HepG2 (cell line): ENCODE measurements at regions not wholly inside any gene's neighbourhood (a gene's known extent, or its start where the extent isn't known, plus 50 kb on each side); places are given as distances from the start of the nearest gene placed in this dataset.

ENCODE experiments used
- ATAC-seq: fragments of 200-7000 bp; cut with Tn5 transposase; 3 replicates; pipeline ENCODE4 v1.9.1; 2020; ENCODE audit warnings: mild to moderate bottlenecking, moderate library complexity
- BruUV-seq: library from RNA; stranded (reverse); fragments of 400-500 nt; replicated peaks from 2 replicates; lab custom pipeline; 2021; lab: Mats Ljungman, UMichigan
- CTCF ChIA-PET: fragments of 300-600 bp; formaldehyde crosslinking; extraction: SDS; loops from one replicate; lab custom pipeline; 2021; ENCODE audit warnings: low total read pairs, inconsistent platforms, low intra/inter-chr PET ratio; lab: Yijun Ruan, JAX
- POLR2A ChIA-PET: fragments of 350-600 bp; sonication (Branson Sonifier 250); formaldehyde crosslinking; loops from one replicate; lab custom pipeline; 2020; ENCODE audit warnings: antibody characterized with exemption, inconsistent platforms; lab: Yijun Ruan, JAX
- DNase-seq: peaks from one replicate; pipeline ENCODE4 v3.0.0-alpha.2; 2015; ENCODE audit warnings: low spot score
- FAIRE-seq: peaks from 3 replicates; lab custom pipeline; 2011; peaks lifted over from hg19 to GRCh38; lab: Jason Lieb, UNC
- H2AFZ ChIP-seq: one replicate; pipeline ENCODE4 v1.6.1; 2011; ENCODE audit warnings: low read length, inconsistent platforms
- H3K27ac ChIP-seq: fragments of 300-600 bp; 3 replicates; pipeline ENCODE4 v1.8.0; 2011; ENCODE audit warnings: mixed run types, mild to moderate bottlenecking, mixed read lengths, low read length, inconsistent platforms; ENCODE audit not compliant: insufficient read depth; ENCODE audit errors: extremely low read length
- H3K27me3 ChIP-seq, 2 experiments: fragments of 200-600 bp in 1 of 2; 2 replicates in 1 of 2; 3 replicates in 1 of 2; pipeline versions ENCODE4 v1.6.0 to v1.8.0; 2011; ENCODE audit warnings: low read length in 2 of 2, mild to moderate bottlenecking in 2 of 2, moderate library complexity in 2 of 2, inconsistent platforms in 1 of 2; ENCODE audit not compliant: insufficient read depth in 2 of 2, control insufficient read depth in 1 of 2
- H3K36me3 ChIP-seq, 2 experiments: fragments of 200-600 bp in 1 of 2; replicated peaks in 1 of 2; 2 replicates in 1 of 2; 3 replicates in 1 of 2; pipeline versions ENCODE4 v1.5.1 to v1.8.0; 2011; ENCODE audit warnings: low read length in 2 of 2, inconsistent platforms in 1 of 2; ENCODE audit not compliant: insufficient read depth in 2 of 2, control insufficient read depth in 1 of 2
- H3K4me1 ChIP-seq: 2 replicates; pipeline ENCODE4 v1.5.1; 2012; ENCODE audit warnings: low read length, inconsistent platforms; ENCODE audit not compliant: insufficient read depth
- H3K4me2 ChIP-seq: 2 replicates; pipeline ENCODE4 v1.6.0; 2011; ENCODE audit warnings: low read depth, low read length, inconsistent platforms
- H3K4me3 ChIP-seq, 3 experiments: fragments of 200-600 bp in 1 of 3; sonication (generic), shearing (Covaris generic) in 1 of 3; replicated peaks in 1 of 3; 2 replicates each; pipeline ENCODE4 v1.5.1; 2011 to 2016; ENCODE audit warnings: low read length in 3 of 3, inconsistent platforms in 2 of 3, low read depth in 2 of 3, mild to moderate bottlenecking in 2 of 3, control low read depth in 1 of 3, mixed read lengths in 1 of 3; ENCODE audit not compliant: insufficient read depth in 1 of 3
- H3K79me2 ChIP-seq: one replicate; pipeline ENCODE4 v1.6.1; 2011; ENCODE audit warnings: low read length, inconsistent platforms; ENCODE audit not compliant: insufficient read depth
- H3K9ac ChIP-seq: 2 replicates; pipeline ENCODE4 v1.6.0; 2011; ENCODE audit warnings: mild to moderate bottlenecking, low read depth, low read length, inconsistent platforms; ENCODE audit not compliant: insufficient read depth
- H3K9me3 ChIP-seq: 2 replicates; pipeline ENCODE4 v1.5.1; 2012; ENCODE audit warnings: mild to moderate bottlenecking, low read length
- H4K20me1 ChIP-seq: 2 replicates; pipeline ENCODE4 v1.6.0; 2011; ENCODE audit warnings: inconsistent platforms, mild to moderate bottlenecking, low read length, moderate library complexity; ENCODE audit not compliant: insufficient read depth
- ISL2 ChIP-seq: sonication (generic); formaldehyde crosslinking; IDR thresholded peaks from 2 replicates; pipeline ENCODE4 v1.5.0; 2020; ENCODE audit warnings: missing genetic modification reagents
- MIXL1 ChIP-seq: IDR thresholded peaks from 2 replicates; pipeline ENCODE4 v1.6.1; 2016
- ZBTB1 ChIP-seq: sonication (generic); formaldehyde crosslinking; IDR thresholded peaks from 2 replicates; pipeline ENCODE4 v1.4.0; 2020; ENCODE audit warnings: missing genetic modification reagents, borderline replicate concordance
- ZBTB8A ChIP-seq: sonication (generic); formaldehyde crosslinking; IDR thresholded peaks from 2 replicates; pipeline ENCODE4 v1.4.0; 2020; ENCODE audit warnings: mild to moderate bottlenecking, low read depth, missing genetic modification reagents, borderline replicate concordance
- ZFY ChIP-seq: sonication (generic); formaldehyde crosslinking; IDR thresholded peaks from 2 replicates; pipeline ENCODE4 v1.4.0; 2020; ENCODE audit warnings: missing genetic modification reagents
- ZIK1 ChIP-seq: sonication (generic); formaldehyde crosslinking; IDR thresholded peaks from 2 replicates; pipeline ENCODE4 v1.5.0; 2020; ENCODE audit warnings: mild to moderate bottlenecking, low read depth, missing genetic modification reagents, borderline replicate concordance
- ZNF101 ChIP-seq: sonication (generic); formaldehyde crosslinking; IDR thresholded peaks from 2 replicates; pipeline ENCODE4 v1.4.0; 2020; ENCODE audit warnings: mild to moderate bottlenecking, low read depth, missing genetic modification reagents, borderline replicate concordance
- WGBS: methylation state at CpG from one replicate; pipeline ENCODE4 v1.1.6; 2017; ENCODE audit warnings: low lambda C conversion rate; 5-methylcytosine and 5-hydroxymethylcytosine counted together
- in situ Hi-C: cut with HindIII; loops from 2 replicates; pipeline ENCODE4 v1.10.0; 2017; ENCODE audit warnings: low pct_unique_long_range_greater_than_20kb; ENCODE audit not compliant: extremely low pct_ligation_motif_present
- intact Hi-C: fragments of 100-400 bp; cut with micrococcal nuclease; formaldehyde crosslinking; loops from one replicate; pipeline ENCODE4 v1.10.0; 2022; ENCODE audit not compliant: unreplicated experiment
- TF ChIP-seq, protein P1 (sequence below): sonication (generic); formaldehyde crosslinking; IDR thresholded peaks from 2 replicates; pipeline ENCODE4 v1.5.1; 2020; ENCODE audit warnings: mild to moderate bottlenecking, missing genetic modification reagents
- TF ChIP-seq, protein P2 (sequence below): sonication (generic); formaldehyde crosslinking; IDR thresholded peaks from 2 replicates; pipeline ENCODE4 v1.8.1; 2023; ENCODE audit warnings: mild to moderate bottlenecking, missing genetic modification reagents, borderline replicate concordance

DNA sequence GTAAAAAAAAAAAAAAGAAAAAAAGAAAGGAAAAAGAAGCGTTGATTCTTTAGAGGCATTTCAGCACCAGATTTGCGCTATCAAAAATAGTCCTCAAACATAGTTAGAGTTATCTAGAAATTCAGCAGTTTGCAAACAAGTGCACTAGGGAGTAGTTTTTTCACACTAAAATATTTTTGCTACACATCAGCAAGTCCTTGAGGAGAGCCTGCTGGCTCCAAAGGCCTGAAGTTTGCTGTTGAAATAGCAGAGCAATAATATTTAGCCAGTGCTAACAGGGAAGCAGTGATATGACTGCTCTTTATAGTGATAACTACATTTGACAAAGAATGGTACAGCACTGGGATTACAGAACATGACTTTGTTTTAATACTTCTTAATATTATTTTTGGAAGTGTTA, 472.2 kb downstream of the PCDH7 start:
- Histone ChIP-seq H2AFZ (no peak overlapping the region), H3K9me3 (peaks cover 17% of the 10 kb centered on the region), H3K4me2 (no peak overlapping the region), H3K79me2 (no peaks in the 10 kb centered on the region), H3K9ac (no peak overlapping the region), H3K4me3 (no peak overlapping the region), H4K20me1 (no peaks in the 10 kb centered on the region), H3K27me3 (no peaks in the 10 kb centered on the region), H3K36me3 (no peaks in the 10 kb centered on the region), H3K4me1 (no peaks in the 10 kb centered on the region), H3K27ac (no peak overlapping the region)
- in situ Hi-C loops (no loop called here), intact Hi-C loops (no loop called here)
- DNase-seq: no peak
- no peak for ATAC-seq
- no peak for TF ChIP-seq ZFY (CRISPR knock-in tag)
- no peak for TF ChIP-seq ZBTB8A (CRISPR knock-in tag)
- TF ChIP-seq ISL2: no peak
- CTCF ChIA-PET: no interaction called here
- no TSS peak for BruUV-seq
- WGBS: 39% methylated on average over 2 of the region's 2 CpGs
- no peak for FAIRE-seq
- POLR2A ChIA-PET: no interaction called here

DNA sequence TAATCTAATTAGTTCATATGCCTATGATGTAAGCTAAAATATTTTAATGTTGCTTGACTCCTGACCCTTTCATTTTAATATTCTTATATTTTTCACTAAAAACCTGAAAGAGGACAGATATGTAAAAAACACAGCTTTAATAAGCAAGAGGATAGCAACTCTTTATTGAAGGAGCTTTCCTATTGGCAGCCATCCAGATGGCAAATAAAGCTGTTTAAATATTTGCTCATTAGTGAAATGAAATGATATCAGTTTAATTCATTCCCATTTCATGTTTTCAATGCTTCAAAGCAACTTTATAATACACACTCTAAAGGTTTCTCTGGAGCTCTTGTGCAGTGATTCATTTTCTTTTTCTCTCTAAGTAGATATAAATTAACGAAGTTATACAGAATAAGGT, 473.4 kb downstream of the PCDH7 start:
- H3K4me2 ChIP-seq: no peak overlapping the region
- ATAC-seq: no peak
- no peaks in the 10 kb centered on the region for H3K79me2 ChIP-seq
- FAIRE-seq: no peak
- 3% methylated on average over 1 of the region's 1 CpG for WGBS
- peaks cover 26% of the 10 kb centered on the region for H3K9me3 ChIP-seq
- no peak for DNase-seq
- intact Hi-C loops: no loop called here
- no peak overlapping the region for H3K9ac ChIP-seq
- no peaks in the 10 kb centered on the region for H3K4me1 ChIP-seq
- no peak overlapping the region for H3K27ac ChIP-seq
- no peak overlapping the region for H2AFZ ChIP-seq
- CTCF ChIA-PET: no interaction called here
- POLR2A ChIA-PET: no interaction called here
- BruUV-seq: no TSS peak
- H3K27me3 ChIP-seq: no peaks in the 10 kb centered on the region
- no peaks in the 10 kb centered on the region for H4K20me1 ChIP-seq
- TF ChIP-seq ZFY (CRISPR knock-in tag) (no peak), ZIK1 (no peak), MIXL1 (no peak), ZBTB1 (no peak), ZNF101 (CRISPR knock-in tag) (no peak)
- TF ChIP-seq, protein P1, sequence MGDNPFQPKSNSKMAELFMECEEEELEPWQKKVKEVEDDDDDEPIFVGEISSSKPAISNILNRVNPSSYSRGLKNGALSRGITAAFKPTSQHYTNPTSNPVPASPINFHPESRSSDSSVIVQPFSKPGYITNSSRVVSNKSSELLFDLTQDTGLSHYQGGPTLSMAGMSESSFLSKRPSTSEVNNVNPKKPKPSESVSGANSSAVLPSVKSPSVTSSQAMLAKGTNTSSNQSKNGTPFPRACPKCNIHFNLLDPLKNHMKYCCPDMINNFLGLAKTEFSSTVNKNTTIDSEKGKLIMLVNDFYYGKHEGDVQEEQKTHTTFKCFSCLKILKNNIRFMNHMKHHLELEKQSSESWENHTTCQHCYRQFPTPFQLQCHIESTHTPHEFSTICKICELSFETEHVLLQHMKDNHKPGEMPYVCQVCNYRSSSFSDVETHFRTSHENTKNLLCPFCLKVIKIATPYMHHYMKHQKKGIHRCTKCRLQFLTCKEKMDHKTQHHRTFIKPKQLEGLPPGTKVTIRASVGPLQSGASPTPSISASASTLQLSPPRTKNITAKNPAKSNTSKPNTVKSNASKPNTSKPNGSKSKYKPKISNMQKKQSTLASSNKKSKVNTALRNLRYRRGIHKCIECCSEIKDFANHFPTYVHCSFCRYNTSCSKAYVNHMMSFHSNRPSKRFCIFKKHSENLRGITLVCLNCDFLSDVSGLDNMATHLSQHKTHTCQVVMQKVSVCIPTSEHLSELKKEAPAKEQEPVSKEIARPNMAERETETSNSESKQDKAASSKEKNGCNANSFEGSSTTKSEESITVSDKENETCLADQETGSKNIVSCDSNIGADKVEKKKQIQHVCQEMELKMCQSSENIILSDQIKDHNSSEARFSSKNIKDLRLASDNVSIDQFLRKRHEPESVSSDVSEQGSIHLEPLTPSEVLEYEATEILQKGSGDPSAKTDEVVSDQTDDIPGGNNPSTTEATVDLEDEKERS: no peak
- TF ChIP-seq, protein P2, sequence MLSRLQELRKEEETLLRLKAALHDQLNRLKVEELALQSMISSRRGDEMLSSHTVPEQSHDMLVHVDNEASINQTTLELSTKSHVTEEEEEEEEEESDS (CRISPR knock-in tag): no peak
- TF ChIP-seq, all 625 proteins: peak for 0
- in situ Hi-C loops: no loop called here
- H3K36me3 ChIP-seq: no peaks in the 10 kb centered on the region
- H3K4me3 ChIP-seq: no peak overlapping the region
